ENCODE measurements at regions not wholly inside any gene's neighbourhood (a gene's known extent, or its start where the extent isn't known, plus 50 kb on each side); places are given as distances from the start of the nearest gene placed in this dataset.

GRCh38 chr5:111655169-111655924 is 101.6 kb downstream of the NREP start:
- Histone ChIP-seq H3K27ac (no peak overlapping the region), H3K4me3 (no peak overlapping the region), H3K27me3 (no peaks in the 10 kb centered on the region), H3K36me3 (no peaks in the 10 kb centered on the region), H3K4me1 (no peaks in the 10 kb centered on the region), H3K9me3 (no peaks in the 10 kb centered on the region)
- no peak for TF ChIP-seq POLR2A (IDR thresholded peaks at IDR 0.05)
- peak in 1 of 3 donors; percentile 62 for TF ChIP-seq POLR2AphosphoS5 (IDR thresholded peaks at IDR 0.05)
- no peak for DNase-seq (ENCODE audit: low spot score in 2 of 2)
- intact Hi-C loops (cut with DNase I; ENCODE audit: low total_unique reads), result no loop called here

- no peaks in the 10 kb centered on the region for H3K4me1 ChIP-seq
- H3K9me3 ChIP-seq, result no peaks in the 10 kb centered on the region
- intact Hi-C loops (cut with DNase I; ENCODE audit: low total_unique reads), result no loop called here
- no peaks in the 10 kb centered on the region for H3K27me3 ChIP-seq
- no peak overlapping the region for H3K27ac ChIP-seq
- no peaks in the 10 kb centered on the region for H3K36me3 ChIP-seq
- H3K4me3 ChIP-seq, result no peak overlapping the region
- TF ChIP-seq POLR2A (IDR thresholded peaks at IDR 0.05) (no peak), POLR2AphosphoS5 (IDR thresholded peaks at IDR 0.05) (no peak)
- TF ChIP-seq, protein P1, sequence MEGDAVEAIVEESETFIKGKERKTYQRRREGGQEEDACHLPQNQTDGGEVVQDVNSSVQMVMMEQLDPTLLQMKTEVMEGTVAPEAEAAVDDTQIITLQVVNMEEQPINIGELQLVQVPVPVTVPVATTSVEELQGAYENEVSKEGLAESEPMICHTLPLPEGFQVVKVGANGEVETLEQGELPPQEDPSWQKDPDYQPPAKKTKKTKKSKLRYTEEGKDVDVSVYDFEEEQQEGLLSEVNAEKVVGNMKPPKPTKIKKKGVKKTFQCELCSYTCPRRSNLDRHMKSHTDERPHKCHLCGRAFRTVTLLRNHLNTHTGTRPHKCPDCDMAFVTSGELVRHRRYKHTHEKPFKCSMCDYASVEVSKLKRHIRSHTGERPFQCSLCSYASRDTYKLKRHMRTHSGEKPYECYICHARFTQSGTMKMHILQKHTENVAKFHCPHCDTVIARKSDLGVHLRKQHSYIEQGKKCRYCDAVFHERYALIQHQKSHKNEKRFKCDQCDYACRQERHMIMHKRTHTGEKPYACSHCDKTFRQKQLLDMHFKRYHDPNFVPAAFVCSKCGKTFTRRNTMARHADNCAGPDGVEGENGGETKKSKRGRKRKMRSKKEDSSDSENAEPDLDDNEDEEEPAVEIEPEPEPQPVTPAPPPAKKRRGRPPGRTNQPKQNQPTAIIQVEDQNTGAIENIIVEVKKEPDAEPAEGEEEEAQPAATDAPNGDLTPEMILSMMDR (IDR thresholded peaks at IDR 0.05), result no peak
- DNase-seq (ENCODE audit: low spot score in 2 of 2), result no peak
These were observed 103.6 kb downstream of the NREP start for GRCh38 chr5:111653408-111653807.

GRCh38 chr5:111649516-111649915 is 107.5 kb downstream of the NREP start:
- Histone ChIP-seq H3K4me1 (no peaks in the 10 kb centered on the region), H3K4me3 (no peak overlapping the region), H3K9me3 (no peaks in the 10 kb centered on the region), H3K27ac (no peak overlapping the region), H3K27me3 (no peaks in the 10 kb centered on the region), H3K36me3 (no peaks in the 10 kb centered on the region)
- TF ChIP-seq POLR2A (IDR thresholded peaks at IDR 0.05), result no peak
- TF ChIP-seq POLR2AphosphoS5 (IDR thresholded peaks at IDR 0.05), result no peak
- TF ChIP-seq, protein P1 (IDR thresholded peaks at IDR 0.05), result no peak
- intact Hi-C loops (cut with DNase I; ENCODE audit: low total_unique reads), result no loop called here
- no peak for DNase-seq (ENCODE audit: low spot score in 2 of 2)

DNA sequence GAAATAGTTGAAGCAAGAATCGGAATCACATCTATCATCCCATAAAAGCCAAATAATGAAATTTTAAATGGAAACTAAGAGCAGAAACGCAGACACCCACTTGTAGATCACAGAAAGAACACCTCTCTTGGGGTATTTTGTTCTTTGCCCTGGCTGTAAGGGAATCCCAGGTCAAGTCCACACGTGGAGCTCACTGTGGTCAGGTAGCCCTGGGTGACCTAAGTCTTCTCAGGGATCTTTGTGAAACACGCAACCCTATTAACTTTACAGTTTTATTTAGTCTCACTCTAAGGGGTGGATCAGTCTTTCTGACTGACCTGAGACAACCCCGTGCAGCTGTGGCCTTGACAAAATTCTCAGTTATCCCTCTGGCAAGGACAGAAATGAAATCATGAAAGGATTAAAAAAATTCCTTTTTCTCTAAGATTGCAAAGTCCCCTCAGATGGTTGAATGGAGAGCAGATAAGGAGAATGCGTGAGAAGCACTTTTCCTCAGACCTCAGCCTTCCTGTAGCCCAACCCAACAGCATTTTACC is 111.6 kb downstream of the NREP start:
- Histone ChIP-seq H3K4me3 (no peak overlapping the region), H3K4me1 (no peaks in the 10 kb centered on the region), H3K27ac (no peak overlapping the region), H3K36me3 (no peaks in the 10 kb centered on the region), H3K9me3 (peaks cover 0 to under 1% of the 10 kb centered on the region in 2 donors), H3K27me3 (no peaks in the 10 kb centered on the region)
- DNase-seq (ENCODE audit: low spot score in 2 of 2), result no peak
- TF ChIP-seq, protein P1 (IDR thresholded peaks at IDR 0.05), result no peak
- TF ChIP-seq POLR2AphosphoS5 (IDR thresholded peaks at IDR 0.05) (no peak), POLR2A (IDR thresholded peaks at IDR 0.05) (no peak)
- intact Hi-C loops (cut with DNase I; ENCODE audit: low total_unique reads), result no loop called here

- H3K9me3 ChIP-seq, result peaks cover 8 to 11% of the 10 kb centered on the region in 2 donors
- TF ChIP-seq POLR2AphosphoS5 (IDR thresholded peaks at IDR 0.05) (no peak), POLR2A (IDR thresholded peaks at IDR 0.05) (no peak)
- TF ChIP-seq, protein P1 (IDR thresholded peaks at IDR 0.05), result no peak
- H3K4me3 ChIP-seq, result no peak overlapping the region
- H3K27me3 ChIP-seq, result no peaks in the 10 kb centered on the region
- no peak for DNase-seq (ENCODE audit: low spot score in 2 of 2)
- no peak overlapping the region for H3K27ac ChIP-seq
- no peaks in the 10 kb centered on the region for H3K36me3 ChIP-seq
- H3K4me1 ChIP-seq, result no peaks in the 10 kb centered on the region
- intact Hi-C loops (cut with DNase I; ENCODE audit: low total_unique reads), result no loop called here
These were observed 113.5 kb downstream of the NREP start for GRCh38 chr5:111643499-111643898.

Data from breast epithelium (tissue), 4 donors.